Breast epithelium (tissue), 3 donors: ENCODE measurements at regions not wholly inside any gene's neighbourhood (a gene's known extent, or its start where the extent isn't known, plus 50 kb on each side); places are given as distances from the start of the nearest gene placed in this dataset.

ENCODE experiments used
- CTCF ChIP-seq, 3 donors: fragments of 450-650 bp; IDR thresholded peaks; one replicate each; pipeline ENCODE4 v1.5.1; 2016 to 2017; ENCODE audit warnings: antibody characterized with exemption in 3 of 3, mild to moderate bottlenecking in 3 of 3, moderate library complexity in 3 of 3
- POLR2A ChIP-seq: fragments of 450-650 bp; IDR thresholded peaks from one replicate; pipeline ENCODE4 v1.6.1; 2016; ENCODE audit warnings: antibody characterized with exemption, mild to moderate bottlenecking, moderate library complexity
- POLR2AphosphoS5 ChIP-seq, 3 donors: sonication (generic); formaldehyde crosslinking; IDR thresholded peaks; one replicate each; pipeline ENCODE4 v1.6.1; 2017; ENCODE audit warnings: antibody characterized with exemption in 3 of 3

- TF ChIP-seq CTCF (IDR thresholded peaks at IDR 0.05) (no peak), POLR2A (no peak), POLR2AphosphoS5 (IDR thresholded peaks at IDR 0.05) (no peak)
Measured at GRCh38 chr2:57890464-57890863, 156.1 kb upstream of the VRK2 start.
